Iris pigment epithelial cell (primary cell): ENCODE measurements at regions not wholly inside any gene's neighbourhood (a gene's known extent, or its start where the extent isn't known, plus 50 kb on each side); places are given as distances from the start of the nearest gene placed in this dataset.

ENCODE experiments used
- DNase-seq: peaks from one replicate; pipeline ENCODE4 v3.0.0-alpha.2; 2011; ENCODE audit warnings: low read depth

- no peak for DNase-seq
These were observed 607.5 kb downstream of the PLCL1 start for GRCh38 chr2:198411936-198412335.

DNA sequence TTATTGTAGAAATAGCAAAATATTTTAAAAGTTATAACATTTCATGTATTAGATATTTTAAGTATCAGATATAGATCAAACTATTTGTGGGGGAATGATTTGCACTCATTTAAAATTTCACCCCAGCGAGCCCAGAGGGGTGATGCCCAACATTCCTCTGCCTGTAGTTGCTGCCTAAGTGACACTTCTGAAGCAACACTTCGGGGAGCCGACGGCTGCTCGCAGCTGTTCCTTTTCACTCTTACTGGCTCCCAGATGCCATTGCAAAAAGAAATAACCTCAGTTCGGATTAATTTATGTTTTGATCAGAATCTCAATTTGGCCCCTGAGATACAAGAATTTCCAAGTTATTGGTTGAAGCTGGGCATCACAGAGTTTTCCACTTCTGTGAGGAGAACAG is 603.8 kb downstream of the PLCL1 start:
- no peak for DNase-seq

DNA sequence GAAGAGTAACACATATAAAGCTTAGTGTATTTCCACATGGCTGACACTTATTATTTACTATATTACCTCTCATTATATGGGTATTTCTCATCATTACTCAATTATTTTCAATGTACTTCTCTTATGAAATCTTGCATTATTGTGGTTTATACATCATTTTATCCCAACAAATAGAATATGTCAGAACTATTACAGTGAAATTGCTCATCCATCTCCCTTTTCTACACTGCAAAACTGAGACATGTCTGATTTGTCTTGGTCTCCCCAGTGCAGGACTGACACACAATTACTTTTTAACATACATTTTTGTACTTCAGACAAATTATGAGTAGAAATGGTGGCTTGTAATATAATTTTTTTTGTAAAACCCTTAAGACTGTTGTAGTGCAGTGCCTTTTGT is 600.9 kb downstream of the PLCL1 start:
- DNase-seq = no peak

- DNase-seq = no peak
These were observed 597.3 kb downstream of the PLCL1 start for GRCh38 chr2:198401644-198402043.

GRCh38 chr2:198400999-198401398 is 596.6 kb downstream of the PLCL1 start:
- no peak for DNase-seq

DNA sequence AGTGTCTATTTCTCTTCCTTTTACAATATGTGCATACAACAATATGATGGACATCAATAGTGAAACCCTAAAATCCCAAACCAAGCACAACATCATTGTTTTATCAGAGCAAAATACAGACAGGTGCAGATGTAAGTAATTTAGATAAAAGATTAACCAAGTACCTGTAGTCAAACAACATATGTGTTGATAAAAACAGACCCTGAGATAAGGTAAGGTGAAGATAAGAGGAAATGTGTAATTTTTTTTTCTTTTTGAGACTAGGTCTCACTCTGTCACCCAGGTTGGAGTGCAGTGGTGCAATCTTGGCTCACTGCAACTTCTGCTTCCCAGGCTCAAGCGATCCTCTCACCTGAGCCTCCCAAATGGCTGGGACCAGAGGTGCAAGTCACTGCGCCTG is 589.8 kb downstream of the PLCL1 start:
- no peak for DNase-seq

DNA sequence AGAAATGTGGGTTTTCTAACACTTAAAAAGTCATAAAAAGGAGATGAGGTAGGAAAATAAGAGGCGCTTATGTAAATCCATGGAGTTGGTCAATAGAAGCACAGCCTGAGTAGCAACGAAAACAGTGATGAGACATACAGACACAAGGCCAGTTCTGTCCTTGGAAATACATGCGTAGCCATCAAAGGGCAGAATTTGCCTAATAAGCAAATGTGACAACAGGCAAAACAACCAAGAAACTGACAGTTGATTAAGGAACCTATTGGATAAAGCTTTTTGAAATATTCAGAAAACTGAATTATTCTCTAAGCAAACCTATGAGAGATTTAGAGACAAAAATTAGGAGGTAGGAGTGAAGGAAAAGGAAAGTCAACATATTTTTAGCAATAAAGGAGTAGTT is 586.3 kb downstream of the PLCL1 start:
- no peak for DNase-seq

- no peak for DNase-seq
These were observed 583.3 kb downstream of the PLCL1 start for GRCh38 chr2:198387677-198388076.

- no peak for DNase-seq
These were observed 581.5 kb downstream of the PLCL1 start for GRCh38 chr2:198385856-198386255.

DNA sequence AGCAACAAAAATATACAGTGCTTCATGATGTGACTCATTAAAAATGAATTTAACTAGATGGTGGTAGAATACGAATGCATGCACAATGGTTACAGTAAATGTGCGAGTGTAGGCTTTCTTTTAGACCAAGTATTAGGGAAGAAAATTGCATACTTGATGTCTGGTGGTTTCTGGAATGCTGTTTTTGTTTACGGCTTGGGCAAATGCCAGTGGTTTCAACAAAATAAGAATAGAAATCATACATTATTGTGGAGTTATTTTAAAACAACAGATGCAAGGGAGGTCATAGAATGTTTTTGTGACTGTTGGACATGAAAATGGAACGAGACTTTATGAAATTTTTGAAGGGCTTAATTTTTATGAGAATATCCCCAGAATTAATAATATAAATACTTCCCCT is 580.9 kb downstream of the PLCL1 start:
- DNase-seq = no peak

- no peak for DNase-seq
These were observed 579.0 kb downstream of the PLCL1 start for GRCh38 chr2:198383392-198383791.

GRCh38 chr2:198382811-198383210 is 578.4 kb downstream of the PLCL1 start:
- DNase-seq = no peak

GRCh38 chr2:198376677-198377076 is 572.3 kb downstream of the PLCL1 start:
- DNase-seq = peak; percentile 16

DNA sequence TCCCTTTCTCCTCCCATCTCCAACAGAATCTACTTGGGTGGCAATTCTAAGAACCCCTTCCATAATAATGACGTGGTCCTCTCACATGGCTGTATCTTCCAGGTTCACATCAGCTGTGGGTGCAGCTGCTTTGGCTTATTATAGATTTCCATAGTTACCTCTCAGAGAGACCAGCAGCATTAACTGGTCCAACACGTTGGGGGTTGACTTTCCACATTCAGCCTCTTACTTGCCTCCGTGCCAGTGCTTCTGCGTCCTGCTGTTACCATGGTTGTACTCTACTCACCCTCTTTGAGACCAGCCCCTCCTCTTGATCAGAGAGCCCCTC is 570.7 kb downstream of the PLCL1 start:
- no peak for DNase-seq

- DNase-seq = peak; percentile 65
These were observed 570.1 kb downstream of the PLCL1 start for GRCh38 chr2:198374375-198375082.

- DNase-seq = no peak
These were observed 567.6 kb downstream of the PLCL1 start for GRCh38 chr2:198371921-198372543.

GRCh38 chr2:198371329-198371728 is 566.9 kb downstream of the PLCL1 start:
- no peak for DNase-seq

DNA sequence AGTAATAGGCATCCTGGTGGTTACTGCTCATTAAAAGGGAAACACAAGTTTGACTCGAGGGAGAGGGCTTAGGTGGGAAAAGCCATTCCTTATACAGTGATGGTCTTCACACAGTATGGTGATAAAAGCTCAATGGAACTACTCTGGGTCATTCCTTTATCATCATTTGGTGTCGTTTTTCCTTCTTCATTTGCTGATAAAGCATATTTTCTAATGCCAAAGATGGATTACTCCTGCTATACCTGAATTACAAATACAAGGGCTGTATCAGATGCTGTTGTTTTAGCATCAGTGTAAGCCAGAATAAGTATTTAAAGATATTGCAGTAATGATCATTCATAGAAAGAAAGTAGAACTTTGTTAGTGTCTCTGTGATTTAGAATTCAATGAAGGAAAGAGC is 563.7 kb downstream of the PLCL1 start:
- no peak for DNase-seq

DNA sequence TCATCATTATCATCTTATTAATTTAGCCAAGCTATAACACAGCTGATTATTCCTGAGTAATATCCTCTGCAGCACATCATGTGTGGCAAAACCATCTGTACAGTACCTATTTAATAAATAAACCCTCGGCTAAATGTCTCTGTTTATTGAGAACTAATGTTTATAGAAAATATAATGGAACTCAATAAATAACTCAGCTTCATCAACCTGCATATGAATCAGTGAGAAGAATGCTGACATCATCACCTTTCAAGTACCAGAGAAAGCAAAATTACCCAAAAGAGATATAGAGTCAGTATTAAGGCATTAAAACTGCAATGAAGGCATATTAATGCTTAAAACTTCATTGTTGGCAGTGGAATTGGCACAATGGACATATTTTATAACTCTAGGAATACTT is 558.3 kb downstream of the PLCL1 start:
- DNase-seq = no peak

DNA sequence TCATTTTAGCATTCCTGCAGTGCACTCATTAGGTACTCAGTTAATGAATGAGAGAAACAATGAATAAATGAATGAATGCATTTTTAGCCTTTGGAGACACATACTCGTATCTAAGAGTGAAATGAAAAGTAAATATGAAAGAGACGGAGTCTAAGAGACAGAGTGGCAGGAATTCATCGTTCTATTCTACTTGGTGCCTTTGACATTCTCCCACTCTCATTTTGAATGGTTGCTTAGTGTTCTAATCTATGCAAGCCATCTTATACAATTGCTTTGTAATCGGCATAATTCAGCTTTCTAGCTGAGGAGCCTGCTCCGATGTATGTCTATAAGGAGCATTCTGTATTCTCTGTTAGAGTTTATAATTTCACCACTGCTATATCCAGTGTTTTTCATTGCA is 554.9 kb downstream of the PLCL1 start:
- DNase-seq = no peak

DNA sequence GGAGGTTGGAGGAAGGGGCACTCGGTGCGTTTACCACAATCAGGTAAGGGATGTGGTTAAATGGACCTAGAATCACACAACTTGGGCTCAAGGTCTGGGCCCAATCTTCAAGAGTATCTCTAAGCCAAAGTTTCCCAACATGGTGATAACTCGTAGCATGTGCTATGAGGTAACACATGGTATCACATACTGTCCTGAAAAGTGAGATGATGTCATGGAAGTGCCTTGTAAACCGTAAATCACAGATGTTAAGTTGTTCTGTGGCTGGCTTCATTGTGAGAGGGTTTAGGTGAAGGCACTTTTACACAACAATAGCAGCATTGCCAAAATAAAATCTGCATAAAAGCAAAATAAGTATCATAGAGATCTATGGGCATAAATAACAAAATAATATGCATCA is 551.8 kb downstream of the PLCL1 start:
- no peak for DNase-seq

DNA sequence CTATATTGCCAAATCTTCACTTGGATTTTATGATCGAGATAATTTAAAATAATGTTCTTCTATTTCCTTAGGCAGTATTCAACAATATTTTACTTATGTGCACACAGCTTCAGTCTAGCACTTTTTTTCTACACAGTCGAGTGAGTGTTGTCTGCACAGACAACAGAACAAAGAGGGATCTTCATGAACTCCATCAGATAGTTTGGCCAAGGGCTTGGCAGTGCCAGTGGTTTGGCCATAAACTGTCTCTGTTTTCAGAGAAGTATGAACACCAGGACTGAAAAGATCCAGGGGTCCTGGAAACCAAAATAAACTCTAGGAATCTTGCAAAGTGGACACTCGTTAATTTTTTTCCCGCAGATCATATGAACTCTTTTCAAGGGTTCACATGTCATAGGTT is 547.3 kb downstream of the PLCL1 start:
- no peak for DNase-seq

DNA sequence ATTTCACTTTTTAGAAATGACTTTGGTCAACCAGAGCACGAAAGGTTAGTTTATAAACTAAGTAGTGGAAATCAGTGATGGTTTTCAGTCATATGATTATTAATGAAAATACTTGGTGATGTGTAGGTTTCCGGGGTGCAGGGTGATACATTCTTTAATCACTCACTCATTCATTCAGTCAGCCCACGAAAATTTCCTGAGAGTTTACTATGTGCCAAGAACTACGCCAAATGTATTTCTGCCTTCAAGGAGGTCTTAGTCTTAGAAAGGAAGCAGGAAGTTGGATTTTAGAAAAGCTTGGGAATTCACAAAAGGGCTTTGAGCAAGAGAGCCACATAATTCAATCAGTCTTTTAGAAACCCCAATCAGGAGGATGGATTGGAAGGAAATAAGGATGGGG is 543.6 kb downstream of the PLCL1 start:
- DNase-seq = peak; percentile 1

- peak; percentile 1 for DNase-seq
These were observed 543.0 kb downstream of the PLCL1 start for GRCh38 chr2:198347349-198347748.
